Osteocyte (in vitro differentiated cells): ENCODE measurements at regions not wholly inside any gene's neighbourhood (a gene's known extent, or its start where the extent isn't known, plus 50 kb on each side); places are given as distances from the start of the nearest gene placed in this dataset.
"Not testable (repeated sequence)": the region's sequence is repeated elsewhere in the genome, so short reads cannot be mapped to it uniquely, and the experiment has no call there.

ENCODE experiments used
- DNase-seq: peaks from one replicate; pipeline ENCODE4 v3.0.0; 2021; ENCODE audit warnings: mixed read lengths; ENCODE audit not compliant: unreplicated experiment; ENCODE audit errors: extremely low spot score
- H3K27ac Mint-ChIP-seq: one replicate; pipeline ENCODE4 v1.8.0; 2021; ENCODE audit warnings: mild to moderate bottlenecking, mixed read lengths; ENCODE audit not compliant: unreplicated experiment
- H3K27me3 Mint-ChIP-seq: one replicate; pipeline ENCODE4 v1.8.0; 2021; ENCODE audit warnings: mixed read lengths; ENCODE audit not compliant: unreplicated experiment
- H3K36me3 Mint-ChIP-seq: one replicate; pipeline ENCODE4 v1.8.0; 2021; ENCODE audit warnings: mixed read lengths; ENCODE audit not compliant: unreplicated experiment
- H3K4me1 Mint-ChIP-seq: one replicate; pipeline ENCODE4 v1.8.0; 2021; ENCODE audit warnings: mixed read lengths; ENCODE audit not compliant: unreplicated experiment
- H3K4me3 Mint-ChIP-seq: one replicate; pipeline ENCODE4 v1.8.0; 2021; ENCODE audit warnings: mild to moderate bottlenecking, moderate library complexity, mixed read lengths; ENCODE audit not compliant: unreplicated experiment
- H3K9me3 Mint-ChIP-seq: one replicate; pipeline ENCODE4 v1.8.0; 2021; ENCODE audit warnings: mixed read lengths; ENCODE audit not compliant: unreplicated experiment
- CTCF ChIP-seq: fragments of 200-600 bp; sonication (generic); IDR thresholded peaks from 2 replicates; pipeline ENCODE4 v1.5.0; 2021; ENCODE audit warnings: antibody characterized with exemption, mild to moderate bottlenecking, moderate library complexity

- no peaks in the 10 kb centered on the region for H3K36me3 Mint-ChIP-seq
- no peaks in the 10 kb centered on the region for H3K27me3 Mint-ChIP-seq
- no peak overlapping the region for H3K4me3 Mint-ChIP-seq
- no peaks in the 10 kb centered on the region for H3K4me1 Mint-ChIP-seq
- TF ChIP-seq CTCF: no peak
- H3K9me3 Mint-ChIP-seq: no peaks in the 10 kb centered on the region
- no peak for DNase-seq
- no peak overlapping the region for H3K27ac Mint-ChIP-seq
Observed at GRCh38 chr5:44949687-44950086, 140.9 kb downstream of the MRPS30 start.

- no peak overlapping the region for H3K4me3 Mint-ChIP-seq
- no peaks in the 10 kb centered on the region for H3K27me3 Mint-ChIP-seq
- no peak overlapping the region for H3K27ac Mint-ChIP-seq
- TF ChIP-seq CTCF: no peak
- no peaks in the 10 kb centered on the region for H3K36me3 Mint-ChIP-seq
- DNase-seq: no peak
- no peaks in the 10 kb centered on the region for H3K9me3 Mint-ChIP-seq
- no peaks in the 10 kb centered on the region for H3K4me1 Mint-ChIP-seq
Observed at GRCh38 chr5:44951371-44951770, 142.6 kb downstream of the MRPS30 start.

- Mint-ChIP-seq H3K36me3 (no peaks in the 10 kb centered on the region), H3K4me3 (no peak overlapping the region), H3K9me3 (no peaks in the 10 kb centered on the region), H3K4me1 (no peaks in the 10 kb centered on the region), H3K27me3 (no peaks in the 10 kb centered on the region), H3K27ac (no peak overlapping the region)
- TF ChIP-seq CTCF: peak; percentile 64
- DNase-seq: no peak
Observed at GRCh38 chr5:44952376-44952775, 143.6 kb downstream of the MRPS30 start.

- no peak overlapping the region for H3K27ac Mint-ChIP-seq
- no peaks in the 10 kb centered on the region for H3K9me3 Mint-ChIP-seq
- TF ChIP-seq CTCF: no peak
- no peak overlapping the region for H3K4me3 Mint-ChIP-seq
- DNase-seq: no peak
- no peaks in the 10 kb centered on the region for H3K27me3 Mint-ChIP-seq
- H3K36me3 Mint-ChIP-seq: no peaks in the 10 kb centered on the region
- no peaks in the 10 kb centered on the region for H3K4me1 Mint-ChIP-seq
Observed at GRCh38 chr5:44953078-44953477, 144.3 kb downstream of the MRPS30 start.

- H3K4me3 Mint-ChIP-seq, H3K27ac Mint-ChIP-seq, H3K27me3 Mint-ChIP-seq, H3K9me3 Mint-ChIP-seq, DNase-seq, H3K36me3 Mint-ChIP-seq, H3K4me1 Mint-ChIP-seq: not testable (repeated sequence)
Observed at GRCh38 chr5:44958943-44959454, 150.3 kb downstream of the MRPS30 start.

GRCh38 chr5:44969825-44970224 lies 161.1 kb downstream of the MRPS30 start:
- no peak overlapping the region for H3K4me3 Mint-ChIP-seq
- no peak for DNase-seq
- no peak overlapping the region for H3K27ac Mint-ChIP-seq
- H3K36me3 Mint-ChIP-seq: no peaks in the 10 kb centered on the region
- no peaks in the 10 kb centered on the region for H3K4me1 Mint-ChIP-seq
- H3K27me3 Mint-ChIP-seq: no peaks in the 10 kb centered on the region
- peaks cover 21% of the 10 kb centered on the region for H3K9me3 Mint-ChIP-seq
- TF ChIP-seq CTCF: no peak

GRCh38 chr5:44970963-44971362 lies 162.2 kb downstream of the MRPS30 start:
- H3K36me3 Mint-ChIP-seq, H3K27me3 Mint-ChIP-seq, DNase-seq, H3K4me1 Mint-ChIP-seq, H3K27ac Mint-ChIP-seq, H3K4me3 Mint-ChIP-seq: not testable (repeated sequence)
- peaks cover 21% of the 10 kb centered on the region for H3K9me3 Mint-ChIP-seq
